G401 (cell line): ENCODE measurements at regions not wholly inside any gene's neighbourhood (a gene's known extent, or its start where the extent isn't known, plus 50 kb on each side); places are given as distances from the start of the nearest gene placed in this dataset.
"Not testable (repeated sequence)": the region's sequence is repeated elsewhere in the genome, so short reads cannot be mapped to it uniquely, and the experiment has no call there.

Experiments used
- DNase-seq: peaks from one replicate; pipeline ENCODE4 v3.0.0-alpha.2; 2015; ENCODE audit warnings: low spot score
- in situ Hi-C: cut with HindIII; loops from 2 replicates; pipeline ENCODE4 v1.10.0; 2016; ENCODE audit warnings: low sequenced_read_pairs, mixed read lengths

DNA sequence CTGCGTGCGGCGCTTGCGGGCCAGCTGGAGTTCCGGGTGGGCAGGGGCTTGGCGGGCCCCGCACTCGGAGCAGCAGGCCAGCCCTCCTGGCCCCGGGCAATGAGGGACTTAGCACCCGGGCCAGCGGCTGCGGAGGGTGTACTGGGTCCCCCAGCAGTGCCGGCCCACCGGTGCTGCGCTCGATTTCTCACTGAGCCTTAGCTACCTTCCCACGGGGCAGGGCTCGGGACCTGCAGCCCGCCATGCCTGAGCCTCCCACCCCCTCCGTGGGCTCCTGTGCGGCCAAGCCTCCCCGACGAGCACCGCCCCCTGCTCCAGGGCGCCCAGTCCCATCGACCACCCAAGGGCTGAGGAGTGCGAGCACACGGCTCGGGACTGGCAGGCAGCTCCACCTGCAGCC lies 916.9 kb downstream of the C4orf33 start:
- in situ Hi-C loops, DNase-seq: not testable (repeated sequence)

DNA sequence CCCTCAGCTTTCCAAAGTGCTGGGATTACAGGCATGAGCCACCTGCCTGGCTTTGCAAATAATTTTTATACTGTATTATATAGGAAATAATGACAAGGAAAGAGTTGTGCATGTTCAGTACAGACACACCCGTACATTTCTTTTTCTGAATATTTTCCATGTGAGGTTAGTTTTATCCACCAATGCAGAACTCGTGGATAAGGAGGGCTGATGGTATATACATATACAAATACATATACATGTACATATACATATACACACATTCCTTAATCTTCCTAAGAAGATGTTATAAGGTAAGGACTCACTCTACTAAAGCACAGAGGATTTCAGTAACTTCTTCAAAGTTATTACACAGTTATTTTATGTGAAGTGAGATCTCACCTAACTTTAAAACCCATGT lies 925.8 kb downstream of the C4orf33 start:
- DNase-seq: no peak
- in situ Hi-C loops: no loop called here

DNA sequence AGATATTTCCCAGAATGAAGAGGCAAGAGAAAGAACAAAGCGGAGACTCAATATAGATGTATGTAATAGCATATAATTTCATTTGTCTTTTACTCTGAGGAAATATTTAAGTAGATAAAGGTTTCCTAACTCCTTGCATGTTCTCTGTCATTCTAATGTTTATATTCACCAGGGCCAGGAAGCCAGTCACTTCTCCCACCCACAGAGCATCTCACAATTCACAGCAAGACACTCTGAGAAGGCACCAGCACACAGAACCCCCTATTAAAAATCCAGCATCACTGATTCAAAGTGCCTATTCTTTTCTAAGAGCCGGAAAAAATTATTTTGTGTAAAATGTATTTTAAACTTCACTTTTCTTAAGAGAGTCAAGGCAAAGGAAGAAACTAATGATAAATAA lies 927.1 kb downstream of the C4orf33 start:
- no peak for DNase-seq
- in situ Hi-C loops: no loop called here

DNA sequence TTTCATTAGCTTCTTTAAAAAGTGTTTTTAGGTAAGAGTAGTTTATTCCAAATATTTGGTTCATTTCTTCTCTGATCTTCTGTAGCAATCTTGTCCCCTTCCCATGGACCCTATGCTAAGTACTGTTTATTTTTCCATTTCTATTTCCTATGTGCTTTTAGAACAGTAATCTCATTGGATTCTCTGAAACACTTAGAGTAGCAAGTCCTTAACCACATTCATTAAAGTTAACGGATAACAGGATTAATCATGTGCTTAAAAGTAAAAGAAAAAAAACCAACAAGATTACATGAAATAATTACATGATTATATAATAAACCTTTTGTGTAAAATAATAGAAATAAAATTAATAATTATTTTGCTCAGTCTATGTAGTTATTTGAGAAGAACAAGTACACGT lies 929.7 kb downstream of the C4orf33 start:
- in situ Hi-C loops: no loop called here
- no peak for DNase-seq

DNA sequence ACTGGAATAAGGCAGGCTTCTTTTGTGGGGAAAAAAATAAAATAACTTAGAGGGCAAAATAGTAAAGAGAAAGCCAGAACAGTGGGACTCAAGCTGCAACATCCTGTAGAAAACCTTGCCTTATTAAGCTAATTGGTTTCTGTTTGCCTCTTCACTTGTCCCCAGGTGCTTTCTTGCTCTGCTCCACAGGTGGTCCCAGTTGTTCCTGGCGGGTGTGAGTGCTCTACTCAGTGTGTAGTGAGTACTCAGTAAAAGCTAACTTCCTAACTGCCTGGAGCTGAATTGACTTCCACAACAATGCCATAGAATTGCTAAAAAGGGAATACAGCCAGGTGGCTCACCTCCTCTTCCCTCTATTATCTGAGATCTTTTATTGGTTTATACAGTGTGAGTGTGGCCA lies 930.2 kb downstream of the C4orf33 start:
- in situ Hi-C loops: no loop called here
- no peak for DNase-seq

DNA sequence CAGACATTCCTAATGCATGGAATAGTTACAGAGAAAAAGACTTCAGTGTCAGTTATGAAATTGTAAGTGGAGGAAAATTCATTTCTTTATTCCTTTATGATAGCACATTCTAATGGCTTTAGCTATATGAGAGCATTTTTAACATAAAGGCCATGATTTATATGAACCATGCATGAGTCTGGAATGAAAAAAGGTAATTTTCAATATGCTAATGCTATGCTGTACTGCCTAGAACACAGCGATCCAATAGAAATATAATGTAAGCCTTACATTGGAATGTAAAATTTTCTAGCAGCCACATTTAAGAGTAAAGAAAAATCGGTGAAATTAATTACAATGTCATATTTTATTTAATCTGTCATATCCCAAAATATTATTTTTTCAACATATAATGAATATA lies 932.0 kb downstream of the C4orf33 start:
- no peak for DNase-seq
- in situ Hi-C loops: no loop called here

DNA sequence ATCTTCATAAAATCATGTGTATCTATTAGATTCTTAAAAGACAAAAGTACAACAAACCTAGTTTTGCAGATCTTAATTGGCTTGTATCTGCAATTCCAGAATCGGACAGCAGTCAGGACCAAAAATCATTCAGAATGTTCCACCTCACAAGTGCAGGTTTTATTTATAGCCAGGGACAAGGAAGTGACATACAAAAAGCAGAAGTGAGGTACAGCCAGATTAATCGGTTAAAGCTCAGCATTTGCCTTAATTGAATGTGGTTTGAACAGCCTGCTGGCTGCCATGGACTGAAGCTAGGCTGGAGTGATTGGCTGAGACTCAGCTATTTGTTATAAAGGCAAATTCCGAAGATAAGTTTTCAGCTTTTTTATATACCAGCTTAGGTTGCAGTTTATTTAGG lies 932.6 kb downstream of the C4orf33 start:
- DNase-seq: no peak
- in situ Hi-C loops: no loop called here

DNA sequence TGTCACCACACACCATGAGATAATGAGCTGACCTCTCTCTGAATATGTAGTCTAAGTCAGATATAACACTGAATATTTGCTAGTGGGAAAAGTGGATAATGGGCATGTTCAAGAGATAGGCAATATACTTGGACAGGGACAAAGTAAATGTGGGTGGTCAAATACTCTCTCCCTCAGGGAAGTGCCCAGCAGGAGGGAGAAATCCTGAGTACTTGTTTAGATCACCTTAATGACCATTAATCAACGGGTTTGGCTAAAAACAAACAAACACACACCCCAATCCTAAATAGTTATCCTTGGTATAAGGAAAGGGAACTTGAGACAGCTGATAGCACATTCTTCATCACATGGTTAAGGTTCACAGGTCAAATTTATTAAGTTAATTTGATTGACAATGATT lies 933.5 kb downstream of the C4orf33 start:
- in situ Hi-C loops: no loop called here

DNA sequence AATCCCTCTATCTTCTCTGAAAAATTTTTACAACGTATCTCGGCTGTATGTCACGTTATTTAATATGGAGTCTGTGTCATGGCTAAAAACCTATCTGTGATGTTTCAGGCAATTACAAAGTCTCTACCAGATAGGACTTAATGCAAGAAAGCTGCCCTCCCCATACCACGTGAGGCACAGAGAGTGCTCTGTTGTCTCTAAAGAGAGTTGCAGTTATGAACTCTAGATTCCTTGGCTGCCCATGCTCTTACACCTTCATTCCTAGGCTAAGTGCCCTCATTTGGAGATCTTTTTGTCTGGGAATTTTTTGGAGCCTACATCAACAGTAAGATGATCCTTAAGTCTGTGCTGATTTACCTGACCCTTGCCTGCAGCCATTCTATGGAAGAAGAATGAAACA lies 935.9 kb downstream of the C4orf33 start:
- no peak for DNase-seq
- in situ Hi-C loops: no loop called here

More for the DNA sequence above, 933.5 kb downstream of the C4orf33 start:
- DNase-seq: no peak

DNA sequence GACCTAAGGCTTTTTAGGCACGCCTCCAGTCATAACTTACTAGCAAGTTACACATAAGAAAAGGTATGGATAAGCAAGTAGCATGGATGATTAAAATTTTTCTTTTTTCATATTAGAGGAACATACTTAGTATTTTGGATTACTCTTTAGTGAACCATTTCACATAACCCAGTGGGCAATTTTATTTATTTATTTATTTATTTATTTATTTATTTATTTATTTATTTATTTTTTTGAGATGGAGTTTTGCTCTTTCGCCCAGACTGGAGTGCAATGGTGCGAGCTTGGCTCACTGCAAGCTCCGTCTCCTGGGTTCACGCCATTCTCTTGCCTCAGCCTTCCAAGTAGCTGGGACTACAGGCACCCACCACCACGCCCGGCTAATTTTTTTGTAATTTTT lies 937.7 kb downstream of the C4orf33 start:
- in situ Hi-C loops, DNase-seq: not testable (repeated sequence)

DNA sequence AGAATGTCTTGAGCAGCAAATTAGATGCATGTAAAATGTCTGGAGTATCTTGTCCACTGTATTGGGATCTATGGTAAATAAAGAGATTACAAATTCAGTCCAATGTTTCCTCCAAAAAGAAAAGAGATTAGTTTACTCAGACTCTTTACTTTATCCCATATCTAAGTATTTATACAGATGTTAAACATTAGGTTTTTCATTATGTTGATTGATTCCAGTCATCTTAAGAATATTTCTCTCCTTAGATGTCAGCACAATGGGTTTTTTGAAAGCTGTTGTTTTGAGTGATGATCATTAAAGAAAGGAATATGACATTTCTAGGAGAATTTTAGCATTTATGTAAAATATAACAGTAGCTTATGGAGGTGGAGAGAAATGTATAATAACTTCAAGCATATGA lies 938.9 kb downstream of the C4orf33 start:
- DNase-seq: no peak
- in situ Hi-C loops: no loop called here

DNA sequence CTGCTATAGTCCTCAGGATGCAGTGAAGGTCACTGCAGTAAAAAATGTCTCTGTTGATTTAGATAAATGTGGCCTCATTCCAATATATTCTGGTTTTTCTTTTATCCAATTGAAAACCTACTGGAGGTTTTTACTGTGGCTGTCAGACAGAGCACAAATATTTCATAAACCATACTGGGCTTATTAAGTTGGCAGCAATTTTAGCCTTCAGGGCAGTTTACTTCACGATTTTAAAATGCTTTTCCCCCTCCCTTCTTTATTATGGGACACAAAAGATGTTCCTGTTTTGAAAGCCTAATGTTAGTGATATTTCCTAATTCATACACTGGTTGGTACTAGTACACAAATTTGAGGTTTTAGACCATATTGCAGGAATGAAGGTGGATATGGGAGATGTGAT lies 939.4 kb downstream of the C4orf33 start:
- DNase-seq: no peak

DNA sequence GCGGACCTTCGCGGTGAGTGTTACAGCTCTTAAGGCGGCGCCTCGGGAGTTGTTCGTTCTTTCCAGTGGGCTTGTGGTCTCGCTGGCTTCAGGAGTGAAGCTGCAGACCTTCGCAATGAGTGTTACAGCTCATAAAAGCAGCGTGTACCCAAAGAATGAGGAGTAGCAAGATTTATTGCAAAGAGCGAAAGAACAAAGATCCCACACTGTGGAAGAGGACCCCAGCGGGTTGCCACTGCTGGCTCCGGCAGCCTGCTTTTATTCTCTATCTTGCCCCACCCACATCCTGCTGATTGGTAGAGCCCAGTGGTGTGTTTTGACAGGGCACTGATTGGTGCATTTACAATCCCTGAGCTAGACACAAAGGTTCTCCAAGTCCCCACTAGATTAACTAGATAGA lies 941.9 kb downstream of the C4orf33 start:
- in situ Hi-C loops, DNase-seq: not testable (repeated sequence)

More for the DNA sequence above, 939.4 kb downstream of the C4orf33 start:
- in situ Hi-C loops: no loop called here

DNA sequence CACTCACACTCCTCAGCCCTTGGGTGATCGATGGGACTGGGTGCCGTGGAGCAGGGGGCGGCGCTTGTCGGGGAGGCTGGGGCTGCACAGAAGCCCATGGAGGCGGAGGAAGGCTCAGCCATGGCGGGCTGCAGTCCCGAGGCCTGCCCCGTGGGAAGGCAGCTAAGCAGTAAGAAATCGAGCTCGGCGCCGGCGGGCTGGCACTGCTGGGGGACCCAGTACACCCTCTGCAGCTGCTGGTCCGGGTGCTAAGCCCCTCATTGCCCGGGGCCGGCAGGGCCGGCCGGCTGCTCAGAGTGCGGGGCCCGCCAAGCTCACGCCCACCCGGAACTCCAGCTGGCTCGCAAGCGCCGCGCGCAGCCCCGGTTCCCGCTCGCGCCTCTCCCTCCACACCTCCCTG lies 942.6 kb downstream of the C4orf33 start:
- DNase-seq, in situ Hi-C loops: not testable (repeated sequence)

DNA sequence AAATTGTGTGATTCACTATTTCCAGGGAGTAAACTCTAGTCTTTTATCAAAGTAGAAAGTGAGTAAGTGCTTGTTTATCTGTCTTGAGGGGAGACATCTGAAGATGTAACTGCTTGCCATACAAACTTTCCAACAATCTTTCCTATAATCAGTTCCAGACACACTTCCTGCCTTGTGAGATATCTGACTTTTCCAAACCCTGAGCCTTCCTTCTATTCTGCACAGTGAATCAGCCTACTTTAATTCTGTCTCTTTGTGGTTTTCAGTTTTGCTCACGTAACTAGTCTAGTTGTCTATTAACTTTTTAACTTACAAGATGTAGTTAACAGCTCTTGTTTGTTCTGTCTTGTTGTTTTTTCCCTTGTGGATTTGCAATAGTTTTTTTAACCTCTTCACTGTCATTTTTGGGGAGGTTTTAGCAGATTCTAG lies 947.8 kb downstream of the C4orf33 start:
- no peak for DNase-seq
- in situ Hi-C loops: no loop called here

DNA sequence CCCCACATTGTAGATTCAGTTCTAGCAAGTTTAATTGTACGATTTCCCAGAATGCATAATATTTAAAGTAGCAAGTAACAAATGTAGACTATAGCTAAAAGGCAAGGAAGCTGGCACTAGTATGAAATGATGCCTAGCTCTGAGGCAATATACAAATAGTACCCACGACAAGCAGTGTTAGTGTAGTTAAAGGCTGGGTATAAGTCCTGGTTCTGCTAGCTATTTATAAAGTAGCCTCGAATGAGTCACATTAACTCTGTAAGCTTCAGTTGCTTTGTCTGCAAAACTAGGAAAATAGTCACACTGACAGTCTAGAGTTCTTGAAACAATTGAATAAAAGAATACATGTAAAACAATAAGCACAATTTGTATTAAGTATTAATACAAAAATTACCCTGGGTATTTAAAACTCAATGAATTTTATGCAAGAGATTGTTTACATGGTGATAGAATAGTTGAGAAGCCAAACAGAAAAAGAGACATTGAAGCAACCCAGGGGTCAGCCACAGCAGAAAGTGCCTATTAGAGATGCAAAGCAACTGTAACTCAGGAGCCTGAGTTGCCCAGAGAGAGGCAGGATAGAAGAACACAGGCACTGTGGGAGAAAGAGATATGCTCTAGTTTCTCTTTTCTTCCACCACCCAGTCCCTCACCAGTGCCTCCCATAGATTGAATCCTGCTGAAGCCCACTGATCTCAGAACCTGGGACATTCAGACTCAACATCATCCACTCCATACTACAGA lies 949.0 kb downstream of the C4orf33 start:
- in situ Hi-C loops: no loop called here
- no peak for DNase-seq

DNA sequence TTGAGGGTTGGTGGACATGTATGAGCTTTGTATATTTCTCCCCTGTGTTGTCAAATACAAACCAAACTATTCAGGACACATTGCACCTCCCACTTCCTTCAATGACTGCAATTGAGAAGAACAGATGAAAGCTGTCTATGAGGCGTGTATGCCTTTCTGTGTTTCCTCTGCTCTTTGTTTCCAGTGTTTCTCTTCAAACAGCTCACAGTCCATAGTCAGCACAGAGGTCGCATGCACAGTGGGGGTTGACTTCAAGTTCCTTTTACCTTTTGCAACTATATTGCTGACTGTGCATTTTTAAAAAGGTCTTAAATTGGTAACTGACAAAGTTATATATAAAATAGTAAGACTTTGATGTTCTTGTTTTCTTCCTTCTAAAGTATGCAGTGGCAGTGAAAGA lies 957.8 kb downstream of the C4orf33 start:
- no peak for DNase-seq
- in situ Hi-C loops: no loop called here

DNA sequence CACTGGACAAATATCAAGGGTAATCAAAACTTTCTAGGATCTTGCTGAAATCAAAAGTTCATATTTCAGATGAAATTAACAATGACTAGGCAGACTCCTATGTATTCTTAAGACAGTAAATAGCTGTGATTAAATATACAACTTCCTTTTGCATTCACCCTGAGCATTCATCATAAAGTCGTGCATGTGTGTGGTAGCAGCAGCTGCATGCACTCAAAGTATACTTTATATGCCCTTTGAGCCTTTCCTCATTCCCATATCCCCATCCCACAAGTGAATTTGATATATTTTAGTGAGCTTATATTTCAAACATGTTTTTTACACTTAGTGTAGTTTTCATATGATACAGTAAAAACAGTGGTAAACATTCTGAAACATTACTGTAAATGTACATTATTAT lies 959.0 kb downstream of the C4orf33 start:
- DNase-seq: no peak
- in situ Hi-C loops: no loop called here

DNA sequence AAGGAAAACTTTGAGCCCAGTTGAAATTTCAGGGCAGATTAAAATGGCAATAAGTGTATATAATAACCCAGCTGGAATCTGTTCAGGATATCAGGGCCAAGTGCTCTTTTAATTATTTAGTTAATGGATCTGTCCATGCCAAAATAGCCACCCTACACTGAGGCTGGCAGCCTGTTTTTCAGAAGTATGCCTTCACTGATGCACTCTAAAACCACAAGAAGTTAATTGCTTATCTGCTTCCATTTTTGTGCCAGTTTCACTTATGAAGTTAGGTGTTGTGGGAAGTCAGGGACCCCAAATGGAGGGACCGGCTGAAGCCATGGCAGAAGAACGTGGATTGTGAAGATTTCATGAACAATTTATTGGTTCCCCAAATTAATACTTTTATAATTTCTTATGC lies 960.3 kb downstream of the C4orf33 start:
- no peak for DNase-seq
- in situ Hi-C loops: no loop called here

DNA sequence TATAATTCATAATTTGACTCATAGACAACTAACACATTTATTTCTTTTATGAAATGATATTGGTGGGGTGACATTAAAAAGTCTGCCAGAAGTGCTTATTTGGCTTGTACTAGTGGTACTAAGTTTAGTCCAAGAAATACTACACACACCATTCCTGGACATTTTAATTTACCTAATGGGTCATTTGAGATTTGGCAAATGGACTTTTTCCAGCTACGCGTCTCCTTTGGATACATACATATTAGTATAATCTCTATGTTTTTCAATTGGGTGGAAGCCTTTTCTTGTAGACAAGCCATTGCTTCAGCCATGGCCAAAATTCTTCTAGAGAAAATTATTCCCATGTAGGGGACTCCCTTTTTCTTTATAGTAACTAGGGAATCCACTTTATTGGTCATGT lies 968.5 kb downstream of the C4orf33 start:
- in situ Hi-C loops: no loop called here
- no peak for DNase-seq

DNA sequence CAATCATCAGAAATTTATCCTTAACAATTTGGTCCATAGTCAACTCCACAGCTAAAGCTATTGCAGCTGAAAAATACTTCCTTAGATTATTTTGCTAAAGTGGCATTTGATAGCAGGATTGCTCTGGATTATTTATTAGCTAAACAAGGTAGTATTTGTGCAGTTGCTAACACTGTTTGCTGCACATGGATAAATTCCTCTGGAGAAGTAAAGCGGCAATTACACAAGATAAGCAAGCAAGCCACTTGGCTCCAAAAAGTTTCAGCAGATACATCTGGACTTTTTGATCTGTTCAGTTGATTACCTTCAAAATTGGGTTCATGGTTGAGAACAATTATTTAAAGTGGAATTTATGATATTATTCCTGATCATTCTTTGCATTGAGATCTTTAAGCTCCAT lies 971.5 kb downstream of the C4orf33 start:
- in situ Hi-C loops: no loop called here
- DNase-seq: no peak
